GM18858 (cell line): ENCODE measurements at regions not wholly inside any gene's neighbourhood (a gene's known extent, or its start where the extent isn't known, plus 50 kb on each side); places are given as distances from the start of the nearest gene placed in this dataset.
"Not testable (repeated sequence)": the region's sequence is repeated elsewhere in the genome, so short reads cannot be mapped to it uniquely, and the experiment has no call there.

ENCODE experiments used
- ATAC-seq: cut with Tn5 transposase; IDR thresholded peaks from one replicate; pipeline ENCODE4 v1.9.1; 2021; ENCODE audit not compliant: unreplicated experiment

DNA sequence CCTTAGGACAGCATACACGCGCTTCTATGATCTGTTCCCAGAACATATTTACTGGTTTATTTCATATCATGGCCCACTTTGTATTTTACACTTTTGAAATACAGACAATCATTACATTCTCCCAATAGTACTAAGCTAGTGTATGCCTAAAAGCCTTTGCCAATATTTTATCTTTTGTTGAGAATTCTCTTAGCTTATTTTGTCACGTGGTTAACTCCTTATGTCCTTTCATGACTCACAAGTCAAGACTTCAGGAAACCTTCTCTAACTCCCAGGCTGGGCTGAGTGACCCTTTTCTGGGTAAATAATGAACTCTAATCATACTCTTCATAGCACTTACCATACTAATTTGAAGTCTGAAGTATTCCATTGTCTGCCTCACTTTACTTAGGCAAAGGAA lies 444.8 kb downstream of the ZNF33B start:
- ATAC-seq, result not testable (repeated sequence)

DNA sequence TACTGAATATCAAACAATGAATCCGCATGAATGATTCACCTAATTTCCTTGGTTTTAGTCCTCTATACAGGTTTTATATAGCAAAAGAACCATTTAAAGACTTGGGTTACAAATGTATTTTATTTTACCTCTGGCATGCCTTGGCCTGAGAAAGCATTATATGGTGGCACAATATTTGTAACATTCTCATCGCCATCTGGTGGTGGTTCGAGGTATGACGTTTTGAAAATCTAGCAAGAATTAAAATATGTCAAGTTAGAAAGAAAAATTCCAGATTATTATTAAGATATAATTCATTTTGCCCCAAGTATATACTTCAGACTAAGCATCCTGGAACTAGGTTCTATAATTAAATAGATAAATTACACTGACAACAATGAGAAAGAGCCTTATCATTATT lies 445.9 kb downstream of the ZNF33B start:
- ATAC-seq, result not testable (repeated sequence)

DNA sequence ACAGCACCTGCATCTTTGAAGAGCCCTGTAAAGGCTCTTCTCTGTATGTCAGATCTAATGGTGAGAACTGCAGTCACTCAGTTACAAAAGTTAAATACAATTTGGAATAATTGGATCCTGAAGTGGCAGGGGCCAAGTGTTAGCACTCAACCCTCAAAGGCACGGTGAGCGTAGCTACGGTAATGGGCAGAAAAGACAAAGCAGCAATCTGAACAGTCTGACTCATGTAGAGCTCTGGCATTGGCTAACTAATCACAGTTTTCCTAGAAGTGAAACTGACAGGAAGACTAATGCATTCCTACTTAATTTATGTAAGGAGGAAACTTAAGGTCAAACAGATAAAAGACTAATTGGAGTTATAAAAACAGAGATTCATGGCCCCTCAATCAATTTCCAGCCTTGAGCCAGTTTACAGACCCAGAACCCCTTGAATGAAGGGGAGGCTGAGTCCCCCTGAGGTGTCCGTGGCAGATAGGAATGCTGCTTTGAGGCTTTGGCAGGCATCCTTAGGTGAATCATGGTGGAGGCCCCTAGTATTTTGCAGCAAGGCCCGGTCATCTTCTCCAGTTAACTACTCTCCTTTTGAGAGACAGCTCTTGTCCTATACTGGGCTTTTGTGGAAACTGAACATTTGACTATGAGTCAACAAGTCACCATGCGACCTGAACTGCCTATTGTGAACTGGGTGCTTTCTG lies 450.7 kb downstream of the ZNF33B start:
- ATAC-seq, result not testable (repeated sequence)

DNA sequence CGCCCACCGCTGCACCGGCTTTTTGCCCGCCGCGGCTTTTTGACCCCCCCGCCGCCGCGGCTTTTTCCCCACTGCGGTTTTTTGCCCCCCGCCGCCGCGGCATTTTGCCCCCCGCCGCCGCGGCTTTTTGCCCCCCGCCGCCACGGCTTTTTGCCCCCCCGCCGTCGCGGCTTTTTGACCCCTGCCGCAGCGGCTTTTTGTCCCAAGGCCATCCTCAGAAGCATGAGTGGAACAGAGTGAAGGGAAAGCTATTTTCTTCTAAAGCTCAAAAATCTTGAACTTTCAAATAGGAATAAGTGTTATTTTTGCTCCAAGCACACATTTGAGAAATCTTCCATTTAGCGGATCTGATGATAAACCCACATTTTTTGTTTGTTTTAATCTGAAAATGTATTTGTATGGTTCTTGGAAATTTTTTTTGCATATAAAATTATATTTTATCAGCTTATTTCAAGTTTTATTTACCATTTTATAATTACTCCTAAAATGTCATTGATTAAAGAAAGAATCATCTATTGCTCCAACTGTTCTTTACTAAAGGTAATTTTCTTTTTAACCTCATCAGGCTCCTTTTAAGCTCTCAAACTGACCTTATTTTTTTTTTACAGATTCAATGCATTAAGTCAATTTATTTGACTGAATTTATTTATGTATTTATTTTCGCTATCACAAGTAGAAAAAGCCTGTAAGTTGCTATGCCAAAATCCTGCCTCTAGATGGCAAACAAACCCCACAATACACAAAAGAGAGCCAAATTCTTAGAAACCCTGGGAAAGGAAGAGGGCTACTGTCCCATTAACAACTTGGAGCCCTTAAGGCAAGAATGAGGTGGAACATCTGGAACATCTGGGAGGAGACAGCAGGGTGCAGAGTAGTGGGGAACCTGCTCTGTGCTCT lies 460.3 kb downstream of the ZNF33B start:
- ATAC-seq, result not testable (repeated sequence)

DNA sequence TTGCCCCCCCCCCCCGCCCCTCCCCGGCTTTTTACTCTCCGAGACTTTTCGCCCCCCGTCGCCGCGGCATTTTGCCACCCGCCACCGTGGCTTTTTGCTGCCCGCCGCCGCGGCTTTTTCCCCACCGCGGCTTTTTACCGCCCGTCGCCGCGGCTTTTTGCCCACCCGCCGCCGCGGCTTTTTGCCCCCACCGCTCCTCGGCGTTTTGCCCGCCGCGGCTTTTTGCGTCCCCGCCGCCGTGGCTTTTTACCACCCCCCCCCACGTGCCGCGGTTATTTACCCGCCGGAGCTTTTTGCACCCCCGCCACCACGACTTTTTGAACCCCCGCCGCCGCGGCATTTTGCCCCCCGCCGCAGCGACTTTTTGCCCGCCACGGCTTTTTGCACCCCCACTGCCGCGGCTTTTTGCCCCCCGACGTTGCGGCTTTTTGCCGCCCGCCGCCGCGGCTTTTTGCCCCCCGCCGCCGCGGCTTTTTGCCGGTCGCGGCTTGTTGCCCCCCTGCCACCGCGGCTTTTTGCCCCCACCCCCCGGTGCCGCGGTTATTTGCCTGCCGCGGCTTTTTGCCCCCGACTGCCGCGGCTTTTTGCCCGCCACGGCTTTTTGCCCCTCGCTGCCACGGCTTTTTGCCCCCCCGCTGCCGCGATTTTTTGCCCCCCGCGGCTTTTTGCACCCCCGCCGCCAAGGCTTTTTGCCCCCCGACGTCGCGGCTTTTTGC lies 461.1 kb downstream of the ZNF33B start:
- no peak for ATAC-seq

DNA sequence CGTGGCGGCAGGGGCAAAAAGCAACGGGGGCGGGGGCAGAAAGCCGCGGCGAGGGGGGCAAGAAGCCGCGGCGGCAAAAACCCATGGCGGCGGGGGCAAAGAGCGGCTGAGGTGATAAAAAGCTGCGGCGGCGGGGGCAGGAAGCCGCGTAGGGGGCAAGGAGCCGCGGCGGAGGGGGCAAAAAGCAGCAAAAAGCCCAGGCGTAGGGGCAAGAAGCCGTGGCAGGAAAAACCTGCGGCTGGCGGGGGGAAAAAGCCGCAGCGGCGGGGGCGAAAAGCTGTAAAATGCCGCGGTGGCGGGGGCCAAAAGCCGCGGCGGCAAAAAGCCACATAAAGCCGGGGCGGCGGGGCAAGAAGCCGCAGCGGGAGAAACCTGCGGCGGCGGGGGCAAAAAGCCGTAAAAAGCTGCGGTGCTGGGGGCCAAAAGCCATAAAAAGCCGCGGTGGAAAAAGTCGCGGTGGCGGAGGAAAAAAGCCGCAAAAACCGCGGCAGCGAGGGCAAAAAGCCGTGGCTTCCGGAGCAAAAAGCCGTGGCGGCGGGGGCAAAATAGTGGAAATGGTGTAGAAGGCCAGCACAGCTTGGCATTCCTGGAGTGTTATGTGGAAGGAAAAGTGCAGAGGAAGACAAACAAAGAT lies 487.8 kb downstream of the ZNF33B start:
- no peak for ATAC-seq

DNA sequence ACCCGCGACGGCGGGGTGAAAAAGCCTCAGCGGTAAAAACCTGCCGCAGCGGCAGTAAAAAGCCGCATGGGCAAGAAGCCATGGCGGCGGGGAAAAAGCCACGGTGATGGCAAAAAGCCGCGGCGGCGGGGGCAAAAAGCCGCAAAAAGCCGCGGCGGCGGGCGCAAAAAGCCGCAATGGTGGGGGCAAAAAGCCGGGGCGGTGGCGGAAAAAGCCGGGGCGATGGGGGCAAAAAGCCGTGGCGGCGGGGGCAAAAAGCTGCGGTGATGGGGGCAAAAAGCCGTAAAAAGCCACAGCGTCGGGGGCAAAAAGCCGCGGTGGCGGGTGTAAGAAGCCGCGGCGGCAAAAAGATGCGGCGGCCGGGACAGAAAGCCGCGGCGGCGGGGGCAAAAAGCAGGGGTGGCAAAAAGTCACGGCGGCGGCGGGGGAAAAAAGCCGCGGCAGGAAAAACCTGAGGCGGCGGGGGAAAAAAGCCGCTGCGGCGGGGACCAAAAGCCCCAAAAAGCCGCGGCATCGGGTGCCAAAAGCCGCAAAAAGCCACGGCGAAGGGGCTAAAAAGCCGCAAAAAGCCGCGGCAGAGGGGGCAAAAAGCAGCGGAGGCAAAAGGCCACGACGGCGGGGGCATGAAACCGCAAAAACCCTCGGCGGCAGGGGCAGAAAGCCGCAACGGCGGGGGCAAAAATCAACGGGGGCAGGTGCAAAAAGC lies 488.5 kb downstream of the ZNF33B start:
- ATAC-seq, result no peak

DNA sequence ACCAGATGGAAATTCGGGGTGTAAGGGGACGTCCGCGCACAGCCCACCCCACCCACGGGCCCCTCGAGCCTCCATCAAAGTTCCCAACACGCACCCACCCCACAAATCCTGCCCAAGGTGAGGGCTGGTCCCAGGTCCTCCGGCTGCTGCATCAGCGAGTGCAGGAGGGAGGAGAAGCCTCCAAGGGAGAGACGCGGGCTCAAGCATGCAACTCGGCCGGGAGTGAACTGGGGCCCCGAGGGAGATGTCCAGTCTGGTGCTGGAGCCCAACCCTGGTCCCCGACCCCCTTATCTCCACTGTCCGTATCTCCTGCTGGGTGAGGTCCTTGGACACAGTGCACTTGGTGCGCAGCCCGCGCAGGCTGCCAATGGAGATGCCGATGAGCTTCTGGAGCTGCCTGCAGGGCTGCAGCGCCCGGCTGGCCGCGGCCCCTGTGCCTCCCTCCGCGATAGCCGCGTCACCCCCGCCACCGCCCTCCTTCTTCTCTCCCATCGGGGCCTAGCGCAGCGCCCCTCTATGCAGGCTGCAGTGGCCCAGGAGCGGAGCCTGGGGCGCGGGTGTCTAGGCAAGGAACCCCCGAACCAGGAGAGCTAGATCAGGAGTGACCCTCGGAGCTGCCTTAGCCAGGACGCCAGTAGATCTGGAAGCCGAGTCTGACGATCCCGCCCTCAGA lies 489.2 kb downstream of the ZNF33B start:
- ATAC-seq, result no peak

DNA sequence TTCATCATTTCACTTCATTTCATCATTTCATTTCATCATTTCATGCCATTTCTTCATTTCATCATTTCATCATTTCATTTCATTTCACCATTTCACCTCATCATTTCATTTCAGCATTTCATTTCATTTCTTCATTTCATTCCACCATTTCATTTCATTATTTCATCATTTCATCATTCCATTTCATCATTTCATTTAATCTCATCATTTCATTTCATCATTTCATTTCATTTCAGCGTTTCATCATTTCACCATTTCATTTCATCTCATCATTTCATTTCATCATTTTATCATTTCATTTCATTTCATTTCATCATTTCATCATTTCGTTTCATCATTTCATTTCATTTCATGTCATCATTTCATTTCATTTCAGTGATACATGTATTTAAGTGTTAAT lies 492.2 kb downstream of the ZNF33B start:
- ATAC-seq, result not testable (repeated sequence)

DNA sequence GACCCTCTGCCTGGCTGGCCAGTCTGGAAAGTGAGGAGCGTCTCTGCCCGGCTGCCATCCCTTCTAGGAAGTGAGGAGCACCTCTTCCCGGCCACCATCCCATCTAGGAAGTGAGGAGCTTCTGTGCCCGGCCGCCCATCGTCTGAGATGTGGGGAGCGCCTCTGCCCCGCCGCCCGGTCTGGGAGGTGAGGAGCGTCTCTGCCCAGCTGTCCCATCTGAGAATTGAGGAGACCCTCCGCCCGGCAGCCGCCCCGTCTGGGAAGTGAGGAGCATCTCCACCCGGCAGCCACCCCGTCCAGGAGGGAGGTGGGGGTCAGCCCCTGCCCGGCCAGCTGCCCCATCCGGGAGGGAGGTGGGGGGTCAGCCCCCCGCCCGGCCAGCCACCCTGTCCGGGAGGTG lies 500.3 kb downstream of the ZNF33B start:
- ATAC-seq, result not testable (repeated sequence)

DNA sequence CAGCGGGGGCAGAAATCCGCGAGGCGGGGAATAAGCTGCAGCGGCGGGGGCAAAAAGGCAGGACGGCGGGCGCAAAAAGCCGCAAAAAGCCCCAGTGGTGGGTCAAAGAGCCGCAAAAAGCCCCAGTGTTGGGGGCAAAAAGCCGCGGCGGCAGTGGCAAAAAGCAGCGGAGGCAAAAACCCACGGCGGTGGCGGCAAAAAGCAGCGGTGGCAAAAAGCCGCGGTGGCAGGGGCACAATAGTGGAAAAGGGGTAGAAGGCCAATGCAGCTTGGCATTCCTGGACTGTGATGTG lies 525.3 kb downstream of the ZNF33B start:
- ATAC-seq, result no peak

DNA sequence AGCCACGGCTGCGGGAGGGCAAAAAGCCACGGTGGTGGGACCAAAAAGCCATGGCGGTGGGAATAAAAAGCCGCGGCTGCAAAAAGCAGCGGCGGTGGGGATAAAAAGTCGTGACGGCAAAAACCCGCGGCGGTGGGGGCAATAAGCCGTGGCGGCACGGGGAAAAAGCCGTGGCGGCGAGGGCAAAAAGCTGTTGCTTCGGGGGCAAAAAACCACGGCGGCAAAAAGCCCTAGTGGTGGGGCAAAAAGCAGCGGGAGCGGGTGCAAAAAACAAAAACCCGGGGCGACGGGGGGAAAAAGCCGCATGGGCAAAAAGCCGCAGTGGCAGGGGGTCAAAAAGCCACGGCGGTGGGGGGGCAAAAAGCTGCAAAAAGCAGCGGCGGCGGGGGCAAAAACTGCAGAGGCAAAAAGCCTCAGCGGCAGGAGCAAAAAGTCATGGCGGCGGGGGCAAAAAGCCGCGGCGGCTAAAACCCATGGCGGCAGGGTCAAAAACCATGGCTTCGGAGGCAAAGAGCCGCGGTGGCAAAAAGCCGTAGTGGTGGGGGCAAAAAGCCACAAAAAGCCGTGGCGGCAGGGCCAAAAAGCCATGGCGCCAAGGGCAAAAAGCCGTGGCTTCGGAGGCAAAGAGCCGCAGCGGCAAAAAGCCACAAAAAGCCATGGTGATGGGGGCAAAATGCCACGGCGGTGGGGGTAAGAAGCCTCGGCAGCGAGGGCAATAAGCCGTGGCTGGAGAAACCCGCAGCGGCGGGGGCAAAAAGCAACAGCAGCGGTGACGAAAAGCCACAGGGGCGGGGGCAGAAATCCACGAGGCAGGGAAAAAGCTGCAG lies 525.8 kb downstream of the ZNF33B start:
- no peak for ATAC-seq

DNA sequence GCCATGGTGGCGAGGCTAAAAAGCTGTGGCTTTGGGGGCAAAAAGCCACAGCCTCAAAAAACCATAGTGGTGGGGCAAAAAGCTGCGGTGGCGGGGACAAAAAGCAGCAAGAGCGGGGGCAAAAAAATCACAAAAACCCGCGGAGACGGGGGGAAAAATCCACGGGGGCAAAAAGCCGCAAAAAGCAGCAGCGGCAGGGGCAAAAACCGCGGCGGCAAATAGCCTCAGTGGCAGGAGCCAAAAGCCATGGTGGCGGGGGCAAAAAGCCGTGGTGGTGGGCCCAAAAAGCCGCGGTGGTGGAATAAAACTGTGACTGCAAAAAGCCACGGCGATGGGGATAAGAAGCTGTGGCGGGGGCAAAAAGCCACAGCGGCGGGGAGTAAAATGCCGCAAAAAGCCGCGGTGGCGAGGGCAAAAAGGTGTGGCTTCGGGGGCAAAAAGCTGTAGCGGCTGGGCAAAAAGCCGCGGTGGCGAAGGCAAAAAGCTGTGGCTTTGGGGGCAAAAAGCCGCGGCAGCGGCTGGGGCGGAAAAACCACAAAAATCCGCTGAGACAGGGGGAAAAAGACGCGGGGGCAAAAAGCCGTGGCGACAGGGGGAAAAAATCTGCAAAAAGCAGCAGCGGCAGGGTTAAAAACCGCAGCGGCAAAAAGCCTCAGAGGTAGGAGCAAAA lies 526.6 kb downstream of the ZNF33B start:
- no peak for ATAC-seq

DNA sequence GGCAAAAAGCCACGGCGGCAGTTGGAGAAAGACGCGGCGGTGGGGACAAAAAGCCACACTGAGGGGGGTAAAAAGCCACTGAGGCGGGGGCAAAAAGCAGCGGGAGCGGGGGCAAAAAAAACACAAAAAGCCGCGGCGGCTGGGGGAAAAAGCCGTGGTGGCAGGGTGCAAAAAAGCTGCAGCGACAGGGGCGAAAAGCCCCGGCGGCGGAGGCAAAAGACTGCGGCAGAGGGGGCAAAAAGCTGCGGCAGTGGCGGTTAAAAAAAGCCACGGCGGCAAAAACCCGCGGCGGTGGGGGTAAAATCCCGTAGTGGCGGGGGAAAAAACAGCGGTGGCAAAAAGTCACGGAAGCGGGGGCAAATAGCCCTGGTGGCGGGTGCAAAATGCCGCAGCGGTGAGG lies 527.3 kb downstream of the ZNF33B start:
- no peak for ATAC-seq
